ENCODE measurements at regions not wholly inside any gene's neighbourhood (a gene's known extent, or its start where the extent isn't known, plus 50 kb on each side); places are given as distances from the start of the nearest gene placed in this dataset.

GRCh38 chr5:63081402-63081801 lies 502.8 kb downstream of the LRRC70 start:
- Histone ChIP-seq H3K27ac (ENCODE audit: insufficient read depth, low read length) (no peak overlapping the region), H2BK15ac (ENCODE audit: low read depth, low read length) (no peak overlapping the region), H3K79me1 (ENCODE audit: low read depth in 1 of 2, low read length in 2 of 2) (no peaks in the 10 kb centered on the region), H3K18ac (ENCODE audit: low read depth, low read length) (no peak overlapping the region), H2AFZ (replicated peaks; ENCODE audit: low read length, poor library complexity) (no peak overlapping the region), H3K4me3 (ENCODE audit: insufficient read depth, low read depth, low read length) (no peak overlapping the region), H3K9ac (ENCODE audit: low read depth, low read length) (no peak overlapping the region), H3K27me3 (ENCODE audit: control insufficient read depth, insufficient read depth, low read length) (no peaks in the 10 kb centered on the region), H4K5ac (ENCODE audit: low read depth, low read length) (no peak overlapping the region), H2BK5ac (ENCODE audit: low read depth, low read length, poor library complexity, severe bottlenecking) (no peak overlapping the region), H4K91ac (ENCODE audit: insufficient read depth, low read depth, low read length) (no peak overlapping the region), H3K23ac (ENCODE audit: low read depth, low read length) (no peak overlapping the region), H3K36me3 (ENCODE audit: control insufficient read depth, insufficient read depth, low read length) (no peaks in the 10 kb centered on the region), H3K4ac (ENCODE audit: low read depth, low read length) (no peak overlapping the region), H2BK20ac (ENCODE audit: low read depth, low read length) (no peak overlapping the region), H3K9me3 (ENCODE audit: control insufficient read depth, insufficient read depth, low read length) (no peaks in the 10 kb centered on the region), H2BK120ac (ENCODE audit: low read depth, low read length) (no peak overlapping the region), H2AK9ac (replicated peaks; ENCODE audit: low read depth, low read length, poor library complexity) (no peak overlapping the region), H3K9me1 (ENCODE audit: insufficient read depth, low read length) (no peaks in the 10 kb centered on the region), H2AK5ac (ENCODE audit: low read depth, low read length) (no peak overlapping the region), H3K14ac (replicated peaks; ENCODE audit: low read depth, low read length) (no peak overlapping the region), H4K8ac (ENCODE audit: low read depth in 2 of 2, low read length in 2 of 2) (no peak overlapping the region), H3K4me2 (ENCODE audit: low read depth, low read length) (no peak overlapping the region), H3K4me1 (ENCODE audit: control insufficient read depth, insufficient read depth, low read length) (no peaks in the 10 kb centered on the region), H4K20me1 (ENCODE audit: insufficient read depth, low read length) (no peaks in the 10 kb centered on the region), H3K56ac (ENCODE audit: extremely low read depth, insufficient read depth, low read length) (no peak overlapping the region)
- ATAC-seq (ENCODE audit: low read depth) (no peak), DNase-seq (no peak)
- in situ Hi-C loops (cut with MboI; ENCODE audit: low sequenced_read_pairs) (no loop called here), dilution Hi-C loops (cut with HindIII; ENCODE audit: low sequenced_read_pairs, unreplicated experiment) (no loop called here), intact Hi-C loops (cut with micrococcal nuclease) (no loop called here)
- POLR2A ChIA-PET (ENCODE audit: unreplicated experiment) = no interaction called here
- CTCF ChIA-PET = interaction anchor here (0.7 kb wide), 1 partner anchor 24 kb away, joined by 3 read pairs; no protein-coding TSS in a partner anchor
- TF ChIP-seq CTCF (conservative IDR thresholded peaks at IDR 0.05; ENCODE audit: low read depth, low read length) (no peak), POLR2A (IDR thresholded peaks at IDR 0.05; ENCODE audit: low read depth, low read length) (no peak), CHD1 (IDR thresholded peaks at IDR 0.05; ENCODE audit: low read depth, low read length) (no peak), FOS (IDR thresholded peaks at IDR 0.05; ENCODE audit: low read depth, low read length) (no peak), RAD21 (IDR thresholded peaks at IDR 0.05; ENCODE audit: low read length) (no peak)
- BruUV-seq (replicated peaks) = no TSS peak

All from IMR-90 (cell line).